Ishikawa (cell line): ENCODE measurements at regions not wholly inside any gene's neighbourhood (a gene's known extent, or its start where the extent isn't known, plus 50 kb on each side); places are given as distances from the start of the nearest gene placed in this dataset.

Source experiments
- CEBPB ChIP-seq: IDR thresholded peaks from 2 replicates; pipeline ENCODE4 v1.6.1; 2012
- CREB1 ChIP-seq: IDR thresholded peaks from 2 replicates; pipeline ENCODE4 v1.6.1; 2012; ENCODE audit warnings: low read depth
- EGR1 ChIP-seq: IDR thresholded peaks from 2 replicates; pipeline ENCODE4 v1.6.1; 2012
- EP300 ChIP-seq: IDR thresholded peaks from 2 replicates; pipeline ENCODE4 v1.6.1; 2012; ENCODE audit warnings: borderline replicate concordance
- FOXM1 ChIP-seq: IDR thresholded peaks from 2 replicates; pipeline ENCODE4 v1.6.1; 2012; ENCODE audit warnings: low read depth, borderline replicate concordance
- NFIC ChIP-seq: IDR thresholded peaks from 2 replicates; pipeline ENCODE4 v1.6.1; 2012
- RAD21 ChIP-seq: IDR thresholded peaks from 2 replicates; pipeline ENCODE4 v1.6.1; 2012; ENCODE audit warnings: low read depth
- TAF1 ChIP-seq: IDR thresholded peaks from 2 replicates; pipeline ENCODE4 v1.6.1; 2012; ENCODE audit warnings: low read depth, mild to moderate bottlenecking
- TCF12 ChIP-seq: IDR thresholded peaks from 2 replicates; pipeline ENCODE4 v1.6.1; 2012; ENCODE audit warnings: low read depth
- TEAD4 ChIP-seq: IDR thresholded peaks from 2 replicates; pipeline ENCODE4 v1.6.1; 2012
- YY1 ChIP-seq: IDR thresholded peaks from 2 replicates; pipeline ENCODE4 v1.6.1; 2012; ENCODE audit warnings: low read depth
- ZBTB7A ChIP-seq: IDR thresholded peaks from 2 replicates; pipeline ENCODE4 v1.6.1; 2012; ENCODE audit warnings: low read depth
- TF ChIP-seq, protein P1 (sequence below): IDR thresholded peaks from 2 replicates; pipeline ENCODE4 v1.6.1; 2012
- TF ChIP-seq, protein P2 (sequence below): IDR thresholded peaks from 2 replicates; pipeline ENCODE4 v1.6.1; 2012; ENCODE audit warnings: low read depth, mild to moderate bottlenecking
- TF ChIP-seq, protein P3 (sequence below): IDR thresholded peaks from 2 replicates; pipeline ENCODE4 v1.6.1; 2012

DNA sequence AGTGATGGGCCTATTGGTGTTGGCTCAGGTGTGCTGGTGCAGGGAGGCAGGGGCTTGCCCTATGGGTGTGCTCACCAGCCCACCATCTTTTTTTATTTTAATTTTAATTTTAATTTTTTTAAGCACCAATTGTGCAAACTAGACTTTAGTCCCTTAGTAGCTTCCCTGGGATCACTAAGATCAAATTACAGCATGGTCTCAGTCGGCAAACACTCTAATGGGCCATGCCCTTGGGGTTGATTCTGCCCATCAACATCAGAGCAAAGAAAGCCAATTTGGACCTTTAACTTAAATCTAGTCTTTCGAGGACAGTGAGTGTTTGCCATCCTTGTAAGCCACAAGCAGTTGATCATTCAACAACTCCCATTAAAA lies 64.7 kb upstream of the KCNE2 start:
- TF ChIP-seq, protein P1, sequence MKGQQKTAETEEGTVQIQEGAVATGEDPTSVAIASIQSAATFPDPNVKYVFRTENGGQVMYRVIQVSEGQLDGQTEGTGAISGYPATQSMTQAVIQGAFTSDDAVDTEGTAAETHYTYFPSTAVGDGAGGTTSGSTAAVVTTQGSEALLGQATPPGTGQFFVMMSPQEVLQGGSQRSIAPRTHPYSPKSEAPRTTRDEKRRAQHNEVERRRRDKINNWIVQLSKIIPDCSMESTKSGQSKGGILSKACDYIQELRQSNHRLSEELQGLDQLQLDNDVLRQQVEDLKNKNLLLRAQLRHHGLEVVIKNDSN: no peak
- no peak for TF ChIP-seq TEAD4
- no peak for TF ChIP-seq EP300
- no peak for TF ChIP-seq EGR1
- TF ChIP-seq YY1: no peak
- TF ChIP-seq NFIC: no peak
- no peak for TF ChIP-seq TCF12
- TF ChIP-seq, protein P2, sequence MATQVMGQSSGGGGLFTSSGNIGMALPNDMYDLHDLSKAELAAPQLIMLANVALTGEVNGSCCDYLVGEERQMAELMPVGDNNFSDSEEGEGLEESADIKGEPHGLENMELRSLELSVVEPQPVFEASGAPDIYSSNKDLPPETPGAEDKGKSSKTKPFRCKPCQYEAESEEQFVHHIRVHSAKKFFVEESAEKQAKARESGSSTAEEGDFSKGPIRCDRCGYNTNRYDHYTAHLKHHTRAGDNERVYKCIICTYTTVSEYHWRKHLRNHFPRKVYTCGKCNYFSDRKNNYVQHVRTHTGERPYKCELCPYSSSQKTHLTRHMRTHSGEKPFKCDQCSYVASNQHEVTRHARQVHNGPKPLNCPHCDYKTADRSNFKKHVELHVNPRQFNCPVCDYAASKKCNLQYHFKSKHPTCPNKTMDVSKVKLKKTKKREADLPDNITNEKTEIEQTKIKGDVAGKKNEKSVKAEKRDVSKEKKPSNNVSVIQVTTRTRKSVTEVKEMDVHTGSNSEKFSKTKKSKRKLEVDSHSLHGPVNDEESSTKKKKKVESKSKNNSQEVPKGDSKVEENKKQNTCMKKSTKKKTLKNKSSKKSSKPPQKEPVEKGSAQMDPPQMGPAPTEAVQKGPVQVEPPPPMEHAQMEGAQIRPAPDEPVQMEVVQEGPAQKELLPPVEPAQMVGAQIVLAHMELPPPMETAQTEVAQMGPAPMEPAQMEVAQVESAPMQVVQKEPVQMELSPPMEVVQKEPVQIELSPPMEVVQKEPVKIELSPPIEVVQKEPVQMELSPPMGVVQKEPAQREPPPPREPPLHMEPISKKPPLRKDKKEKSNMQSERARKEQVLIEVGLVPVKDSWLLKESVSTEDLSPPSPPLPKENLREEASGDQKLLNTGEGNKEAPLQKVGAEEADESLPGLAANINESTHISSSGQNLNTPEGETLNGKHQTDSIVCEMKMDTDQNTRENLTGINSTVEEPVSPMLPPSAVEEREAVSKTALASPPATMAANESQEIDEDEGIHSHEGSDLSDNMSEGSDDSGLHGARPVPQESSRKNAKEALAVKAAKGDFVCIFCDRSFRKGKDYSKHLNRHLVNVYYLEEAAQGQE: no peak
- no peak for TF ChIP-seq CEBPB

DNA sequence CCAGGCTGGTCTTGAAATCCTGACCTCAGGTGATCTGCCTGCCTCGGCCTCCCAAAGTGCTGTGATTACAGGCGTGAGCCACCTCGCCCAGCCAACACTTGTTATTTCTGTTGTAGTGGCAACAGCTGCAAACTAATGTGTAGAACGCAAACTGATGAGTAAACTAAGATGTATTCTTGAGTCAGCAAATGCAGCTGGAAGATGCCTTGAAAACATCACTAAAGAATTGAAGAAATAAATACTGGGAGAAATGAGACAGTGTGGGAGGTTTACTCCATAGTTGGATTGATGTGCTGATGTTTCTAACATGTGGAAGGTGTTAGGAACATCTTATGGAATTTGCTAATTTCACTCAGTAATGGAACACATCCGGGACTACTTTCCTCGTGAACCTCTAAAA lies 61.3 kb upstream of the KCNE2 start:
- TF ChIP-seq ZBTB7A: no peak
- TF ChIP-seq EP300: no peak
- TF ChIP-seq, protein P3, sequence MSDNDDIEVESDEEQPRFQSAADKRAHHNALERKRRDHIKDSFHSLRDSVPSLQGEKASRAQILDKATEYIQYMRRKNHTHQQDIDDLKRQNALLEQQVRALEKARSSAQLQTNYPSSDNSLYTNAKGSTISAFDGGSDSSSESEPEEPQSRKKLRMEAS: no peak
- no peak for TF ChIP-seq CEBPB
- TF ChIP-seq EGR1: no peak
- no peak for TF ChIP-seq TCF12
- TF ChIP-seq TEAD4: no peak
- no peak for TF ChIP-seq NFIC
- TF ChIP-seq YY1: no peak
- no peak for TF ChIP-seq CREB1
- TF ChIP-seq, protein P2: no peak
- no peak for TF ChIP-seq TAF1
- TF ChIP-seq FOXM1: no peak
- no peak for TF ChIP-seq RAD21

DNA sequence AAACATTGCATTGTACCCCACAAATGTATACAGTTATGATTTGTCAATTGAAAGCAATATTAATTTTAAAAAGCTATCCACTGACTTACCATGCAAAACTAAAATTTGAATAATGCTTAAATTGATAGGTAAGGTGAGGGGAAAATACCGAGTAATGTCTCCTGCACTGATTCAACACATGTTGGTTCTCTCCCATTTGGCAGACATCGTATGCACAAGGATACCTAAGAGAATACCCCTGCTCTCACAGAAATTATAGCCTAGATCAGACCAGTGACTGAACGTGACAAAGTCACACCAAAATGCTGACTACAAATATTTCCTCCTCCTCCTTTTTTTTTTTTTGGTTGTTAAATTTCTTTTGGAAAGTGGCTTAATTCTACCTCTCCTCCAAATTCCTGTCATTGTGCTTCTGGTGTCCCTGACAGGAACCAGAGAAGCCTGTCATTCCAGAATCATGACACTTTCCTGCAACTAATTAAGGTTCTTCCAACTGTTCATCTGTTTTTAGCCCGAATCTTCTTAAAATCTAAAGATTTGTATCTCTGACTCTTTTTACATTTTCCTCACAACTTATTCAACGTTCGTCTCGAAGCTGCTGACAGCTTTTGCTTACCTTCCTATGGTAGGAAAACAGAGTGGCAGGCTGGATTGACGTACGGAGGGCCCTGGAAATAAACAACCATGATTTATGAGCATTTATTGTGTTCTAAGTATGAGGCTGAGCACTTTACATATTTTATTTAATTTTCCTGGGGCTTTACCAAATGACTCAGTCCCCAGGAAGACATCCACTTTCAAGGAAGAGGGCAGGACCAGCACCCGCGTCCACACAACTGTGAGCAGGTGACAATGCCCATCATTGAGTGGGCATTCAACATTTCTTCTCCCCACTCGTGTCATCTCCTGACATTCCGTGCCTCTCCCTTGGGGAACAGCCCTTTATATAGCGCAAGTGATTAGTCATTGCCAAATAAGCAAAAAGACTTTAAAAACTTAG lies 57.9 kb upstream of the KCNE2 start:
- TF ChIP-seq RAD21 (no peak), YY1 (no peak), CEBPB (no peak), TEAD4 (no peak), CREB1 (no peak), TCF12 (no peak), TAF1 (no peak), NFIC (no peak), ZBTB7A (no peak), EP300 (no peak), FOXM1 (no peak)
- TF ChIP-seq, protein P1: no peak

DNA sequence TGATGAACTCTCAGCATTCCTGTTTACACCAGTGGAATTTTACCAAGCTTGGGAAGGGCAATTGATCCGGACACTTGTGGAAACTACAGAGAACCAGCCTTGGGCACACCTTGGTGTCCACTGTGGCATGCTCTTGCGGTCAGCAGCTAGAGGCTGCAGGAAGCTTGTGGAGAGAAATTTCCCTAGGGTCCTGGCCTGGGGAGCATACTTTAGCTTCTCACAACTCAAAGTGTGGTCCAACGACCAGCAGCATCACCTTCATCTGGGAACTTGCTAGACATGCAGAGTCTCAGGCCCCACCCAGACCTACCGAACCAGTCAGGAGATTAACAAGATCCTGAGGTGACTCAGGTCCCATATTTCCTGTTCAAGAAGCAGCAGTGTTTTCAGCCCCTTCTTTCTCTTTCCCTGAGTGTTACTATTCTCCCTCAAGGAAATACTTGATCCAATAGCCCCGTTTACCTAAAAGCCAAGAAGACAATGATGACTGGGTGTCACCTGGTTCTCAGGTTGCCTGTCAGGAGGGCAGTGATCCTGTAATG lies 55.7 kb upstream of the KCNE2 start:
- TF ChIP-seq RAD21 (no peak), YY1 (no peak), EP300 (no peak), CREB1 (no peak), ZBTB7A (no peak), NFIC (no peak), CEBPB (no peak), TAF1 (no peak), EGR1 (no peak), FOXM1 (no peak), TEAD4 (no peak), TCF12 (no peak)
- TF ChIP-seq, protein P2: no peak
- TF ChIP-seq, protein P3: no peak
- TF ChIP-seq, protein P1: no peak
